Body of pancreas (tissue), 4 donors: ENCODE measurements at regions not wholly inside any gene's neighbourhood (a gene's known extent, or its start where the extent isn't known, plus 50 kb on each side); places are given as distances from the start of the nearest gene placed in this dataset.

Experiments
- ATAC-seq: fragments of 150-250 bp; one replicate; pipeline ENCODE4 v1.9.1; 2016
- DNase-seq, 4 donors: peaks; one replicate each; pipeline ENCODE4 v3.0.0-alpha.2; 2019
- H3K27ac ChIP-seq, 4 donors: fragments of 200-600 bp; sonication (generic); 1 replicate in 3 of 4; 2 replicates in 1 of 4; pipeline versions ENCODE4 v1.5.1 to v1.6.1; 2016 to 2019; ENCODE audit warnings: mild to moderate bottlenecking in 1 of 4, mixed read lengths in 1 of 4, moderate library complexity in 1 of 4
- H3K27me3 ChIP-seq, 2 donors: fragments of 200-600 bp; sonication (generic); one replicate each; pipeline ENCODE4 v1.6.0; 2016; ENCODE audit warnings: mild to moderate bottlenecking in 1 of 2
- H3K36me3 ChIP-seq, 2 donors: fragments of 200-600 bp; sonication (generic); replicated peaks in 1 of 2; 2 replicates each; pipeline ENCODE4 v1.5.1; 2016; ENCODE audit warnings: low read depth in 2 of 2; ENCODE audit not compliant: insufficient read depth in 1 of 2
- H3K4me1 ChIP-seq: fragments of 200-600 bp; sonication (generic); one replicate; pipeline ENCODE4 v1.6.0; 2016
- H3K4me3 ChIP-seq, 2 donors: fragments of 200-600 bp; sonication (generic); 1 replicate in 1 of 2; 2 replicates in 1 of 2; pipeline ENCODE4 v1.5.1; 2016 to 2019
- H3K9me3 ChIP-seq, 3 donors: fragments of 200-600 bp; sonication (generic); 1 replicate in 2 of 3; 2 replicates in 1 of 3; pipeline ENCODE4 v1.5.1; 2016
- POLR2A ChIP-seq, 3 donors: fragments of 450-650 bp; IDR thresholded peaks; one replicate each; pipeline ENCODE4 v1.6.1; 2016; ENCODE audit warnings: antibody characterized with exemption in 3 of 3, mild to moderate bottlenecking in 2 of 3
- WGBS, 2 donors: methylation state at CpG; one replicate each; pipeline ENCODE4 v1.1.5; 2017; 5-methylcytosine and 5-hydroxymethylcytosine counted together
- intact Hi-C: fragments of 100-400 bp; cut with DNase I; formaldehyde crosslinking; loops from one replicate; pipeline ENCODE4 v1.15.1; 2023
- TF ChIP-seq, protein P1 (sequence below), 7 experiments: fragments of 450-650 bp in 4 of 7; fragments of 200-600 bp in 3 of 7; sonication (generic) in 3 of 7; IDR thresholded peaks; one replicate each; pipeline ENCODE4 v1.5.1; 2016 to 2019; ENCODE audit warnings: antibody characterized with exemption in 7 of 7

DNA sequence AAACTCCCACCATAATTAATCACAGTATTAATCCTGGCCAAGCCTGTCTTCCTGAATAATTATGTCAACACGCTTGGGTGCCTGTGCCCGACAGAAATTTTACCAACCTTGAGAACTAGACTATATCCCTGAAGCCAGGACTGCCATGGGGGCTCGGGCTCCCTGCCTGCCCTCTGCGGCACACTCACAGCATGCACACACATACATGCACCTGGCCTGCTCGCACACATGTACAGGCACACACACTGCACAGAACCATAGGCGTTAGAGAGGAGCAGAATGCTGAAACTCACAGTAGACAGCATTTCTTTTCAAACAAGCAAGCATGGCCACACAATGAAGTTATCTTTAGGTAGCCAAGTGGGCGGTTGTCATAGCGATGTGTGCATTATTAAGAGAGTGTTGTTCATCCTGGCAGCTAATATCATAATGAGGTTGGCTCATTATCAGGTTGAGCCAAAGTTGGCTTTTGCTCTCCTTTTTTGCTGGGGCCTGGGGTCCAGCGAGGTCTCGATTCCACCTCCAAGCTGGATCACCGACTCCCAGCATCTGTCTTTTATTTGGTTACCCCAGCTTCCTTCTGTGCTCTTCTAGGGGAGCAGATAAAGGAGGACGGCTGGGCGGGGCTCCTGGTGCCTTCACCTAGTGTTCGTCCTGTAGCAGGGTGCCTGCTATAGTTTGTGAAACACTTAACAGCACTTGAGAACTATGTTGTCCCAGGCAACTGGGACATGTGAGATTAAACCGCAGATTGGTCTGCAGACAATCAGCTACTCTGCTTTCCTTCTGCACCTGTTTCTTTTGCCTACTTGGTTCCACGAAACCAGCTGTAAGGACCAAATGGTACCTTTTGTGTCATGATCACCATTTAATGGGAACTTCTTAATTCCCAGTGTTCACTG lies 91.4 kb downstream of the ZNF621 start:
- 53 to 60% methylated on average over 14 to 16 of the region's 16 CpGs for WGBS, 2 donors
- TF ChIP-seq, protein P1, sequence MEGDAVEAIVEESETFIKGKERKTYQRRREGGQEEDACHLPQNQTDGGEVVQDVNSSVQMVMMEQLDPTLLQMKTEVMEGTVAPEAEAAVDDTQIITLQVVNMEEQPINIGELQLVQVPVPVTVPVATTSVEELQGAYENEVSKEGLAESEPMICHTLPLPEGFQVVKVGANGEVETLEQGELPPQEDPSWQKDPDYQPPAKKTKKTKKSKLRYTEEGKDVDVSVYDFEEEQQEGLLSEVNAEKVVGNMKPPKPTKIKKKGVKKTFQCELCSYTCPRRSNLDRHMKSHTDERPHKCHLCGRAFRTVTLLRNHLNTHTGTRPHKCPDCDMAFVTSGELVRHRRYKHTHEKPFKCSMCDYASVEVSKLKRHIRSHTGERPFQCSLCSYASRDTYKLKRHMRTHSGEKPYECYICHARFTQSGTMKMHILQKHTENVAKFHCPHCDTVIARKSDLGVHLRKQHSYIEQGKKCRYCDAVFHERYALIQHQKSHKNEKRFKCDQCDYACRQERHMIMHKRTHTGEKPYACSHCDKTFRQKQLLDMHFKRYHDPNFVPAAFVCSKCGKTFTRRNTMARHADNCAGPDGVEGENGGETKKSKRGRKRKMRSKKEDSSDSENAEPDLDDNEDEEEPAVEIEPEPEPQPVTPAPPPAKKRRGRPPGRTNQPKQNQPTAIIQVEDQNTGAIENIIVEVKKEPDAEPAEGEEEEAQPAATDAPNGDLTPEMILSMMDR (IDR thresholded peaks at IDR 0.05), result no peak
- TF ChIP-seq POLR2A (IDR thresholded peaks at IDR 0.05), result no peak
- DNase-seq (peak in 1 of 4 donors; percentile 6), ATAC-seq (no peak)
- H3K27ac ChIP-seq, result no peak overlapping the region
- H3K4me1 ChIP-seq, result no peaks in the 10 kb centered on the region
- no peaks in the 10 kb centered on the region for H3K27me3 ChIP-seq
- H3K36me3 ChIP-seq, result no peaks in the 10 kb centered on the region
- no peaks in the 10 kb centered on the region for H3K9me3 ChIP-seq
- no peak overlapping the region for H3K4me3 ChIP-seq
- intact Hi-C loops, result no loop called here

DNA sequence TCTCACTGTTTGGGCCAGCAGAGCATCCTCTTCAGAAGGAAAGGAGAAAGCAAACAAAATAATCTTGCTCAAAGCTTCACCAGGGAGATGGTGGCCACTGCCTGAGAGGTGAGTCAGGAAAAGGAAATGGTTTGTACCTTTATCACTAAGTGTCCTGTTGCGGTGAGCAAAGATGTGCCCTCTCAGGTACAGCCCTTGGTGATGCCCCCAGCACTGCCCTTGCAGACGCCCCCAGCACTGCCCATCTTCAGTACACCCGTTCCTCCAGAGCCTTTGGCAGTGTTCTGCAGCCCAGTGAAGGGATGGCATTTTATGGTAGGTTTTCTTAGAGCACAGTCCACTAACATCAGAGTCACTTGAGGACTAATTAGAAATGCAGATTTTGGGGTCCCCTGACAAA lies 92.3 kb downstream of the ZNF621 start:
- Histone ChIP-seq H3K27ac (no peak overlapping the region), H3K27me3 (no peaks in the 10 kb centered on the region), H3K4me1 (no peaks in the 10 kb centered on the region), H3K9me3 (no peaks in the 10 kb centered on the region), H3K4me3 (no peak overlapping the region), H3K36me3 (no peaks in the 10 kb centered on the region)
- intact Hi-C loops, result no loop called here
- ATAC-seq (no peak), DNase-seq (no peak)
- TF ChIP-seq, protein P1 (IDR thresholded peaks at IDR 0.05), result no peak
- TF ChIP-seq POLR2A (IDR thresholded peaks at IDR 0.05), result no peak
- WGBS, 2 donors, result 63 to 67% methylated on average over 3 of the region's 3 CpGs

DNA sequence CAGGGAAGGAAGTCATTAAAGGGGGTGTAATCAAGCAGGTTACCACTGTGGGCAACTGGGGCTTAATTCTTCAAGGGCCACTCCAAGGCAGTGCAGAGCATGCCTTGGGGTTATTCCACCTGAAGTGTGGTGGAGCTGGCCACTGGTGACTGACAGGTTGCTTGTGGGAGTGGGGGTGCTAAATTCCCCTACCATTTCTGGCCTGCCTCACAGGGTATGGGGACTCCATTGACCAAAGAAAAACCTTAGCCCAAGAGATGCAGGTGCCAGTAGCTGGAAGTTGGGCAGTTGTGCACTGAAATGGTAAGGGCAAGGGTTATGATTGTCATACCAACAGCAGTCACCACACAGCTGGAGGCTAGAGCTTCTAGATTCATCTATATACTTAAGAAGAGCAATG lies 93.4 kb downstream of the ZNF621 start:
- Histone ChIP-seq H3K36me3 (no peaks in the 10 kb centered on the region), H3K27me3 (no peaks in the 10 kb centered on the region), H3K4me3 (no peak overlapping the region), H3K27ac (no peak overlapping the region), H3K9me3 (no peaks in the 10 kb centered on the region), H3K4me1 (no peaks in the 10 kb centered on the region)
- TF ChIP-seq, protein P1 (IDR thresholded peaks at IDR 0.05), result no peak
- TF ChIP-seq POLR2A (IDR thresholded peaks at IDR 0.05), result no peak
- DNase-seq, result no peak
- ATAC-seq, result no peak
- intact Hi-C loops, result no loop called here

DNA sequence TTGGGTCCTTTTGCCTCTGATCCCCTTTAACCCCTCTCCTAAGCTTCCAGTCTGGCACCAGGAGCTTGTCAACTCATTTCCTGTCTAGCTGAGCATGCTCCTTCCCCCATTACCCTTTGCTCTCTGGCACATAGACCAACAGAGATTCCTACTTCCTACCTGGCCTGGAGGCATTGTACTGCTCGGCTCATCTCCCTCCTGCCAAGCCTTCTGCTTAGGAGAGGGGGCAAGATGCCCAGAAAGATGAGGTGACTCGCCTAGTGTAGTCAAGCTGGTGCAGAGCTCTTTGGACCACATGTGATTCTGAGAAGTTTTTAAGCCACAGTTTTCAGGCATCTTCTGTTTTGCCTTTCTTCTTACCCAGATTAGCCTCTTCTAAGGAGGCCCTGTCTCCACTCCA lies 95.4 kb downstream of the ZNF621 start:
- no peak for ATAC-seq

More for the DNA sequence above, 95.4 kb downstream of the ZNF621 start:
- Histone ChIP-seq H3K9me3 (no peaks in the 10 kb centered on the region), H3K27me3 (no peaks in the 10 kb centered on the region), H3K27ac (no peak overlapping the region), H3K4me3 (no peak overlapping the region), H3K36me3 (no peaks in the 10 kb centered on the region), H3K4me1 (no peaks in the 10 kb centered on the region)
- intact Hi-C loops, result no loop called here
- 71 to 74% methylated on average over 2 of the region's 2 CpGs for WGBS, 2 donors
- no peak for TF ChIP-seq POLR2A (IDR thresholded peaks at IDR 0.05)
- TF ChIP-seq, protein P1 (IDR thresholded peaks at IDR 0.05), result no peak
- no peak for DNase-seq
